ENCODE measurements at regions not wholly inside any gene's neighbourhood (a gene's known extent, or its start where the extent isn't known, plus 50 kb on each side); places are given as distances from the start of the nearest gene placed in this dataset.

GRCh38 chr20:60068509-60068908 lies 110.3 kb downstream of the CDH26 start:
- intact Hi-C loops (cut with DNase I) = no loop called here
- Histone ChIP-seq H3K4me3 (ENCODE audit: low read length in 3 of 3) (no peak overlapping the region), H3K27ac (ENCODE audit: low read depth in 2 of 2, low read length in 2 of 2) (no peak overlapping the region), H3K27me3 (ENCODE audit: control insufficient read depth, insufficient read depth, low read length) (no peaks in the 10 kb centered on the region), H3K9me3 (ENCODE audit: control insufficient read depth in 2 of 3, insufficient read depth in 1 of 3, low read length in 3 of 3) (no peaks in the 10 kb centered on the region), H3K9ac (ENCODE audit: low read length in 3 of 3) (no peak overlapping the region), H3K36me3 (ENCODE audit: control insufficient read depth in 2 of 3, insufficient read depth in 3 of 3, low read length in 3 of 3) (no peaks in the 10 kb centered on the region), H3K4me1 (ENCODE audit: control insufficient read depth in 2 of 3, insufficient read depth in 2 of 3, low read depth in 1 of 3, low read length in 3 of 3) (no peaks in the 10 kb centered on the region)
- FAIRE-seq (no peak), DNase-seq (no peak)
- no peak for TF ChIP-seq CTCF (IDR thresholded peaks at IDR 0.05; ENCODE audit: borderline replicate concordance, extremely low read depth, insufficient read depth)

GRCh38 chr20:60069656-60070055 lies 111.4 kb downstream of the CDH26 start:
- TF ChIP-seq CTCF (IDR thresholded peaks at IDR 0.05; ENCODE audit: borderline replicate concordance, extremely low read depth, insufficient read depth) = no peak
- H3K27me3 ChIP-seq (ENCODE audit: control insufficient read depth, insufficient read depth, low read length) = no peaks in the 10 kb centered on the region
- no peak overlapping the region for H3K27ac ChIP-seq (ENCODE audit: low read depth in 2 of 2, low read length in 2 of 2)
- intact Hi-C loops (cut with DNase I) = no loop called here
- H3K4me1 ChIP-seq (ENCODE audit: control insufficient read depth in 2 of 3, insufficient read depth in 2 of 3, low read depth in 1 of 3, low read length in 3 of 3) = no peaks in the 10 kb centered on the region
- H3K9me3 ChIP-seq (ENCODE audit: control insufficient read depth in 2 of 3, insufficient read depth in 1 of 3, low read length in 3 of 3) = no peaks in the 10 kb centered on the region
- H3K4me3 ChIP-seq (ENCODE audit: low read length in 3 of 3) = no peak overlapping the region
- no peak overlapping the region for H3K9ac ChIP-seq (ENCODE audit: low read length in 3 of 3)
- no peaks in the 10 kb centered on the region for H3K36me3 ChIP-seq (ENCODE audit: control insufficient read depth in 2 of 3, insufficient read depth in 3 of 3, low read length in 3 of 3)
- DNase-seq (peak in 1 of 5 donors; percentile 0), FAIRE-seq (no peak)

GRCh38 chr20:60070791-60071190 lies 112.6 kb downstream of the CDH26 start:
- FAIRE-seq = no peak

More at GRCh38 chr20:60070791-60071190, 112.6 kb downstream of the CDH26 start:
- Histone ChIP-seq H3K27me3 (ENCODE audit: control insufficient read depth, insufficient read depth, low read length) (no peaks in the 10 kb centered on the region), H3K4me1 (ENCODE audit: control insufficient read depth in 2 of 3, insufficient read depth in 2 of 3, low read depth in 1 of 3, low read length in 3 of 3) (no peaks in the 10 kb centered on the region), H3K36me3 (ENCODE audit: control insufficient read depth in 2 of 3, insufficient read depth in 3 of 3, low read length in 3 of 3) (no peaks in the 10 kb centered on the region), H3K27ac (ENCODE audit: low read depth in 2 of 2, low read length in 2 of 2) (no peak overlapping the region), H3K9me3 (ENCODE audit: control insufficient read depth in 2 of 3, insufficient read depth in 1 of 3, low read length in 3 of 3) (no peaks in the 10 kb centered on the region), H3K9ac (ENCODE audit: low read length in 3 of 3) (no peak overlapping the region), H3K4me3 (ENCODE audit: low read length in 3 of 3) (no peak overlapping the region)
- intact Hi-C loops (cut with DNase I) = no loop called here
- no peak for TF ChIP-seq CTCF (IDR thresholded peaks at IDR 0.05; ENCODE audit: borderline replicate concordance, extremely low read depth, insufficient read depth)
- DNase-seq = peak in 1 of 5 donors; percentile 19

All from kidney (tissue), 13 donors.